Brain pericyte (primary cell): ENCODE measurements at regions not wholly inside any gene's neighbourhood (a gene's known extent, or its start where the extent isn't known, plus 50 kb on each side); places are given as distances from the start of the nearest gene placed in this dataset.

Experiments used
- DNase-seq: peaks from one replicate; pipeline ENCODE4 v3.0.0-alpha.2; 2012; ENCODE audit warnings: low read depth, low spot score

DNA sequence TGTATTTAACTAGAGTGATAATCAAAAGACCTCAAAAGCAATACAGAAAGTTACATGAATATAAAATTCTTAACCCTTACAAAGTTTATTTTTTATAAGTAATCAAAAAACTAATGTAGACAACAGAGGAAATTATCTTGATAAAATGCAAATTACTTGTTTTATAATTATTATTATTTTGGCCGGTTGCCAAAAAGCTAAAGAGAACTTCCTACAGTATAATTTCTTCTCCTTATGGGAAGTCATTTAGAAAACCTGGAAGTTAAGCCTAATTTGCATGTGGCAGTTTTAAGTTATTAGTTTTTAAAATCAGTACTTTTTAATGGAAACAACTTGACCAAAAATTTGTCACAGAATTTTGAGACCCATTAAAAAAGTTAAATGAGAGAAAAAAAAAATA is 621.3 kb upstream of the PCDH10 start:
- no peak for DNase-seq

GRCh38 chr4:132530861-132531260 is 618.2 kb upstream of the PCDH10 start:
- DNase-seq = no peak

- DNase-seq = no peak
Observed at GRCh38 chr4:132540268-132540667, 608.8 kb upstream of the PCDH10 start.

DNA sequence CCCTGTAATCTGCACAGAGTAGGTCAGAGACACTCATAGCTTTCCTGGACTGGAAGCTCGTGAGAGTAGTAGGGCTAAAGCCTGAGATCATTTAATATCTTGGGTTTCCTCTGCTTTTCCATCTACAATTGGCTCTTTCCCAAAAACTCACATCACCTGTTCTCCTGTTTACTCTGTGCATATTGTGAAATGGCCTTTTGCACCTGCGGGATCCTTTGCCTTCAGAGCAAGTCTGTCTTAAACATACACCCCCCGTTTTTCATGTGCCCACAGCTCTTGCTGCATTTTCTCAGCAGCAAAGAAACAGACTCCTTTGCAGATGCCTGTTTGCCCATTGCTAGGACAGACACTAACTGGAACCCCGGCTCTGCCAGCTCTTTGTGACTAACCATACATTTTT is 608.3 kb upstream of the PCDH10 start:
- no peak for DNase-seq

GRCh38 chr4:132542228-132542627 is 606.9 kb upstream of the PCDH10 start:
- DNase-seq = no peak

GRCh38 chr4:132548463-132548862 is 600.6 kb upstream of the PCDH10 start:
- no peak for DNase-seq

DNA sequence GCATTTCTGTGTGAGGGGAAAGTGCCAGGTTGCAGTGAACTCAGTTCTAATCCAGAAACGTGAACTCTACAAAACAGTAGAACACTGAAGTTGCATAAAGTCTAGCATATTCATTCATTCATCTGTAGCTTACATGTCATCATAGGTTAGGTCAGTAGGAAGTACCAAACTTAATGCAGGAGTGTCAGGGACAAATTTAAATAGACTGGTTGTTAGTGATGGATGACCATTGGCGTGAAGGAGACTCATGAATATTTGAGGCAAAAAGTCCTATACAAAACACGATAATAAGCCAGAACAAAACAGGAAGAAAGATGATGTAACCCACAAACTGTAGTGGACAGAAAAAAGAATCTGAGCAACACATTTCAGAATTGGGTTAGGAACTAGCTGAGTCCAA is 592.8 kb upstream of the PCDH10 start:
- DNase-seq = no peak

DNA sequence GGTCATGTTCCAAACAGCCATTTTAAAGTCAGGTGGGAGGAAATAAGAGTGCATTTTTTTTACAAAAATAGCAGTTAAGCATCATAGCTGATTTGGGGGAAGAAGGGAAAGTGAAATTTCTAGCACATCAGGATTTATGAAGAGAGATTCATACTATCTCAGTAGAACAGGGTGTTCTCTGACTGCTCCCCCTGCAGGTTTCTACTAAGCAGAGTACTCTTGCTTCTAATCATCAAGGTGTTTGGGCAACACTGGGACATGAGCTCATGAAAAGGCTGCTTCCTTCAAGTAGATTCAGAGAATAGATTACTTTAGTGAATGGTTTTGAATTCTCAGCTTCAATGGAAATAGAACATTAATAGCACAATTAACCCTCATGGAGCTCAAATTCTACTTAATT is 591.4 kb upstream of the PCDH10 start:
- DNase-seq = no peak

GRCh38 chr4:132564920-132565319 is 584.2 kb upstream of the PCDH10 start:
- DNase-seq = no peak

DNA sequence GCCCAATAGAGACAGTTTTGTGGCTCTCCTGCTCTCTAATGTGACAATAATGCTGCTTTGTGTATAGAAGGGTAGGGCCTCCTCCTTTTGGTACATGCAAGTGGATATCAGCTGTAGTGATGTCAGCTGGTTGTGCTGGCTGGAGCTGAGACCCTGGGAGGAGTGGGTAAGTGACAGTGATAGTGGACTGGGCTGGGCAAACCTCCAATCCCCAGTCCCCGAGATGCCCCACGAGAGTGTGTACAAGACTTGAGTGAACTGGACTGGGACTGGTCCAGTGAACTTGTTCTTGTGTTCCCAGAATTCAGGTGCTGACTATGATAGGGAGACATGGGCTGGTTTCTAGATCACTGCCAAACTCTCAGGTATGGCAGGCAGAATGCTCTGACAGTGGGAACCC is 583.6 kb upstream of the PCDH10 start:
- DNase-seq = no peak

DNA sequence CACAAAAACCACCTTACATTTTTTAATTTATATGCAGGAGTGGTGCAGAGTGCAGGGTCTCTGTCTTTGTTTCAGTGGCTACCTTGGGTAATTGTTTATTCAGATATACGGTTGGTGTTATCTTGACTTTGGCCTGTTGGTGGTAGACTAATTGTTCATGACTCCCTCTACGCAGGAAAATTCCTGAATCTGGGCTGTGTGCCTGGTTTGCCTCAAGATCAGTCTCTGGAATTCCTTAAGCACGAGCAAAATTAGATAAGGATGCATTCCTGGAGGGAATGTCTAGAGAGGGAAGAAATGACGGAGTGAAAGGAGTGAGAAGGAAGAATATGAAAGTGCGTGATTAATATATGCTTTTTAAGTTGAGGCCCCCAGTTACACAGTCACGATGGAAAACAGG is 576.9 kb upstream of the PCDH10 start:
- DNase-seq = no peak

DNA sequence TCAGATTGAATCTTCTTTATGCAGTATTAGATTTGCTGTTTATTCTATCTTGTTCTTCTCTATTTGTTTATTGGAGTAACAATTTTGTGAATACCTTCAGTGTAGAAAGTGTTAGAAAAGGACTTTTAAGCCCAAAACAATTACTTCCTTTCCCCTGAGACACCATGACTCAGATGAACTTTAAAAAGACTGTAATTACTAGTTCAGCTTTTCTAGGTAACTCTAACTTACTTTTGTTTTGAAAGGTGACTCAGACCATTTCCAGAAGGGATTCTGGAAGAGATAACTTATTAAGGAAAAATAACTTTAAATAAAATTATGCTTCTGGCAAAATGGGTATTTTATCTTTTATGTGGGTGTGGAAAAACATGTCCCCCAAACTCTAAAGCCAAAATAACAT is 561.5 kb upstream of the PCDH10 start:
- DNase-seq = no peak

DNA sequence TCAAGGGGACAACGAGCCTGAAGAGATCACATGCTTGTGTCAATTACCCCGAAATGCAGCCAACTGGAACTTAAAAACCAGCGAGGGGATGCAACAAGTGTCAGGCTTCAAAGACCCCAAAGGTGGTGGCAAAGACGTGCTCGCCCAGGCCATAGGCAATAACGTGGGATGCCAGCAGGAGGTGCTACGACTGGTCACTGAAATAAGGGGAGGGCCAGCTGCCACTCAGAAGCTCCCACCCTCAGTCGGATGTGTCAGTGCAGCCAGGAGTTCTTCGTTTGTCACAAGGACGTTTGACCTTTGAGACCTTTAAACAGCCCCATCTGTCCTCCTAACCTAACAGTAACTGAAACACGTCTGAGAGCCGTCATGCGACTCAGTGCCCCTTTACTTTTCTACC is 556.8 kb upstream of the PCDH10 start:
- DNase-seq = no peak

GRCh38 chr4:132592850-132593249 is 556.2 kb upstream of the PCDH10 start:
- DNase-seq = no peak

DNA sequence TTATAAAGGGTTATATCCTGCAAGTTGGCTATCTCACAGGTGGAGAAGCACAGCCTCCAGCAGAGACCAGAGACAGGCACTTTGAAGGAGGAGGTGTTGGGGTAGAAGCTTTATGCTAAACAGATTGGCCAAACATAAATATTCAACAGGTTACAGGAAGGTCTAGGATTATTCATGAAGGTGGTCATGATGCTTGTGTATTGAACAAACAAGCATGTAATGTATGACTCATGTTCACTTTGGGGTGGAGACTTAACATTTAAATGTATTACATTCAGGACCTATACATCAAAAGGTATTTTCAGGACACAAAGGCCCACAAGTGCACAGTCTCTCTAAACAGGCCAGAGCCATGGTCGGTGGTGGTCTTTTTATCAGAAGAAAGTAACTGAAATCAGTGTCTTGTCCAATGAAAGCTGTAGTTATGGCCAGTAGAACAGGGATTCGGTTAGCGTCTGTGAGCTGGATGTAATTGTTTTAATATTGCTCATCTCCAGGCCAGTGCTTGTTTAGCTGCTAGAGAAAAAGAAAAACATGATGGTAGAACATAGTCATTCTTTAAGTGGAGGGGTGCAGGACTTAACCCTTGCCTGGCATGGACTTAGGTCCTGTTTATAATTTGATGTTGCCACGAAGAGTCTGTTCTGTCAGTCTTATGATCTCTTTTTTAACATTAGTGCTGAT is 555.2 kb upstream of the PCDH10 start:
- DNase-seq = no peak

DNA sequence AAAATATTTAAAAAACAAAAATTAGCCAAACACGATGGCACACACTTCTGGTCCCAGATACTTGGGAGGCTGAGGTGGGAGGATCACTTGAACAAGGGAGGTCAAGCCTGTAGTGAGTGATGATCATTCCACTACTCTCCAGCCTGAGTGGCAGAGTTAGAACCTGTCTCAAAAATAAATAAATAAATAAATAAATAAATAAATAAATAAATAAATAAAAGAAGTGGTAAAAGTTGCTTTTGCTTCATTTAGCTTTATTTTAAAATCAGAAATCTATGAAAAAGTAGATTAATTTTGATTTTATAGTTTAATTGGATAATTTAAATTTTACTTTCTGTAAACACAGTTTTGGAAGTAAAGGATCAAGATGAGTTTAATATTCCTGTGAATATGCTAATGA is 552.9 kb upstream of the PCDH10 start:
- DNase-seq = no peak

- DNase-seq = no peak
Observed at GRCh38 chr4:132605551-132605950, 543.5 kb upstream of the PCDH10 start.

GRCh38 chr4:132614682-132615081 is 534.4 kb upstream of the PCDH10 start:
- DNase-seq = no peak

GRCh38 chr4:132619968-132620367 is 529.1 kb upstream of the PCDH10 start:
- DNase-seq = no peak

DNA sequence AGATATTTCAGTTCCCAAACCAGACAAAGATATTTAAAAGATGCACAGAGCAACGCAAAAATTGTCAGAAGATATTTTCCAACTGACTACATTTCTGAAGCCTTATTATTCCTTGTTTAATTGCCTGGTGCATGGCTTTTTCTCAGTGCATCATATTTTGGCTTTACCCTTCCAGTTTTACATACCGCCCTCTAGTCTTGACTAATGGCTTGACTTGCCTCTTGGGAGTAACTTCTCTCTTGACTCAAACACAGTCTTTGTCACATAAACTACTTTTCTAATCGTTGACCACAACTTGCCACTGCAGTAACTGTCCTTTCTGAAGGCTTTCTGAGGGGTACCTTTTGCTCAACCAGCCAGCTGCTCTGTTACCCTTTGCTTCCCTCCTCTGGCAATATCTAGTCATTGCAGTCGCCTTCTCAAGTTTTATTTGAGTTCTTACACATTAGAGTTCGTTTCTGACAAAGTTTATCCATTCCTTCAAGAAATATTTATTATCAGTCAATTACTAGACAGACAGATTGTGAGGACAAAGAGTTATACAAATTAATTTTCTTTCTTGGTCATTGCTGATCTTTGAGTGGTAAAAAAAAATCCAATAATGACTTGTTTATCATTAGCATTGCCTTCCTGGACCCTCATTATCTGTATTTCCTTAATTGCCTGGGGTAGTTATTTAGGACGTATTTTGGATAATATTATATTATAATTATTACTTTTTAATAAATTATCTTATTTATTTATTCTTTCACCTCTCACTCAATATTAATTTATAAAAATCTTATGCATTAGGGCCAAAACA is 506.9 kb upstream of the PCDH10 start:
- DNase-seq = peak; percentile 7

- no peak for DNase-seq
Observed at GRCh38 chr4:132646186-132646585, 502.9 kb upstream of the PCDH10 start.

DNA sequence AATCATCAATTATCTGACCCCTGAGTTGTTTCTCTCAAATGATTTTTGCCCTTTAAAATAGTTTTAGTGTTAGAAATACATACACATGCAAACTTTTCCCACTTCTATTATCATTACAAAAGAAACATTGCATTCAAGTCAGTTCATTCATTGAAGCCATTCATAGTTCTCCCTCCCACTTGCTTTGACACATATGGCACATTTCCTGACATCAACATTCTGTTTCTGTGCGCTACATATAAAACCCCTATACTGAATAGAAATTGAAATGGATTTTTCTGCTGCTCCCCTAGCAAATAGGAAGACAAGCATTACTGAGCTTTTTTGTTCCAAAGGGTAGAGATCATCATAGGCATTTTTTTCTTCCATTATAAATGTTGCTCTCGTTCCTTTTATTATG is 497.9 kb upstream of the PCDH10 start:
- no peak for DNase-seq

DNA sequence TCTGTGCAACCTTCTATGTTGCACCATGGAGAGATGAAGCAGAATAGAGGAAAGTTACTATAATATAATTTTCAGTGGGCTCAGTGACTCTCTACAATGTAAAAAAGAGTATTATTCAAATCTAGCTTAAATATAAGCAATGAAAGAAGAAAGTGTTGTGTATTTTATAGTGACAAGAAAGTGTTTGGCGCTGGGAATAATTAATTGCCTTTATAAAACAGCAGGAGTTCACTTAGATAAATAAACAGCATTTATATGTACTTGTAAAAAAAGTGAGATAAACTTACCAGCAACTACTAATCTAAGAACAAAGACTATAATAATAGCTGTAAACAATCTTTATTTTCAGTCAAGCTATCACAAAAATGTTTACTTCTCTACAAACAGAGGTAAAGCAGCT is 488.9 kb upstream of the PCDH10 start:
- no peak for DNase-seq
